HG03280 (cell line): ENCODE measurements at regions not wholly inside any gene's neighbourhood (a gene's known extent, or its start where the extent isn't known, plus 50 kb on each side); places are given as distances from the start of the nearest gene placed in this dataset.

ENCODE experiments used
- ATAC-seq: cut with Tn5 transposase; IDR thresholded peaks from one replicate; pipeline ENCODE4 v1.9.1; 2021; ENCODE audit warnings: mild to moderate bottlenecking, moderate library complexity; ENCODE audit not compliant: unreplicated experiment

DNA sequence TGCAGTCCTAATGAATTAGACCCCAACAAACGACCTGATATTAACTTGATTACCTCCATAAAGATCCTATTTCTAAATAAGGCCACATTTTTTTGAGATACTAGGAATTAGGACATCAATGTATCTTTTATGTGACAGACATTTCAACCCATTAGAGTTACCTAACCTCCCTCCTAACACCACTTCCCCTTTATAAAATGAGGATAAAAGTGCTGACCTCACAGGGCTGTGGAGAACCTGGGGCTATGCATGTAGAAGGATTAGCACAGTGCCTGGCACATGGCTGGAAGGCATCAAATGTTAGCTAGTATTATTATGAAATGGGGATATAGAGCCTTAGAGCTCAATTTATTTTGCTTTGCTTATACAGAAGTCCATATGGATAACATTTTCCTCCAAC lies 53.5 kb upstream of the LRRN1 start:
- no peak for ATAC-seq

DNA sequence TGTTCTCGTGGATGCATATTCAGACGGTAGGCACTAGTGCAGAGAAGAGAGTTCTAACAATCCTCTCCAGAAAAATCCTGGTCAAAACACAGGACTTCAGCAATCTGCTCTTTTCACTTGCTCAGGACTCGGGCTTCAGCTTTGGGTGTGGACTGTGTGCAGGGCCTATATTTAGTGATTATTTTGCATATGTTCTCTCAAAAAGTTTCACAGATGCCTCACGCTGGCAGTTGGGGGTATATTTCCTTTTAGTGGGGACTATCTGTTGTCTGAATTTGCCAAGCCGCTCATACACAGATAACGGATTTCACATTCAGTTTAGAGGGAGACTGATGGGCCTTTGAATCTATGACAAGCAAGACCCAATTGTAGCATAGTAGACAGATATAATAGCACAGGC lies 54.4 kb upstream of the LRRN1 start:
- no peak for ATAC-seq

- no peak for ATAC-seq
Measured at GRCh38 chr3:3743754-3744153, 55.5 kb upstream of the LRRN1 start.

GRCh38 chr3:3740061-3740460 lies 59.2 kb upstream of the LRRN1 start:
- no peak for ATAC-seq

DNA sequence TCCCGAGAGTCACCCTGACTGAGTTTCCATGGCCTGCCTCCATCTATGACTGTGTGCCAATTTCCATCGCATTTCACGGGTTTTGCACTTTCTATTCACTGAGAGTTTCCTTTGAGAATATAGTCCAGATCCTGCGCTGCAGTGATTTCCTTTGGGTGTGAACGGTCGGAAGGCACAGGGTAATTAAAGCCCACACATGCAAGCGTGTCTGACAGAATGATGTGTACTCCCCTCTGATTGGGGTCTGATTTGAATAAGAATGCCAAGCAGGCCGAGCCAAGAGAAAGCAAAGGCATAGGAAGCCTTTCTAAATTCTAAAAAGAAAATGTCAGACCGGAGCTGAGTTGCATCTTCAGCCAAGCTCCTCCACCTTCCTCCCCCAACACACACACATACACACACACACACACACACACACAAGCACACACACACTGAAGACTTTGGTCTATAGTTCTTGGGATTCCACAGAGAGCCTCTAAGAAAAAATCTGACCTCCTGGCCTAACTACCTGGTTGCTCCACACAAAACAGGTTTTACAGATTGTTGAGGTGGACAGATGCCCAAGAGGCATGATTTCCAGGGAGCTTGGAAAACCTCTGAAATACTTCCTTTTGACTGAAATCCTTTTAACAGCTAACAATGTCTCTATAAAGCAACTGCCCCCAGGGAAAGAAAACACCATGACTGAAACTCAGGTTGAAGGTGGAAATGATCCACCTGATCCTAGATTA lies 59.7 kb upstream of the LRRN1 start:
- ATAC-seq, result no peak

DNA sequence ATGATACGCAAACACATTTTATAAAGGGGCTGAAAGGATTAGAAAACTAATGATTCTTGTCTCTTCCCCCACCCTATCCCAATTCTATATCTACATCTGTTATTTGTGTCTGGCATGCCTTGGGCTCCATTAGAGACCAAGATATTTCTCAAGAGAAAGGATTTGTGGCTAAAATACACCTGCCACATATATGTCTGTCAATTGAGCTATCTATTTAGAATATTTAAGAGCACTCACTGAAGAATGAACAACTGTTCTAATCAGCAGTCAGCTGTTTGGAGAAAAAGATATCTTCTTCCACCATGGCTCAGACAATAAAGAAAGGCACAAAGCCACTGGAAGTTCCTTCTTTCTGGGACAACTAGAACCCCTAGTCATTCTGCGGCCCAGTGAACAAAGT lies 61.7 kb upstream of the LRRN1 start:
- ATAC-seq, result no peak

DNA sequence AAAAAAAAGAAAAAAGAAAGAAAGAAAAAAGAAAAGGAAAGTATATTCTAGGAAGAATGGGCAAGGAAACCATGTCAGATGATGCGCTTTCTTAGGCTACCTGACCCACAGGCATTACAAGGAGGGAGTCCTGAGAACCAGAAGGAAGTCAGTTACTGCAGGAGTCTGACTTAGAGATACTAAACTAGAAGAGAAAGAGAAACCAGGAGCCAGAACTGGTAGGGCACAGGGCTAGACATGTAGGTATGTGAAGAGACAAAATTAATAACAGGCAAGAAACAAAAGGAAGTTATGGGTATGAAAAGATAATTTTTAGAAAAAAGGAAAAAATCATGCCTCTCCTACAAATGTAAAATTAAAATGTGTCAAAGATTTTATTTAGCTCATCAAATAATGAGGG lies 63.3 kb upstream of the LRRN1 start:
- ATAC-seq, result no peak

GRCh38 chr3:3734881-3735280 lies 64.3 kb upstream of the LRRN1 start:
- no peak for ATAC-seq

DNA sequence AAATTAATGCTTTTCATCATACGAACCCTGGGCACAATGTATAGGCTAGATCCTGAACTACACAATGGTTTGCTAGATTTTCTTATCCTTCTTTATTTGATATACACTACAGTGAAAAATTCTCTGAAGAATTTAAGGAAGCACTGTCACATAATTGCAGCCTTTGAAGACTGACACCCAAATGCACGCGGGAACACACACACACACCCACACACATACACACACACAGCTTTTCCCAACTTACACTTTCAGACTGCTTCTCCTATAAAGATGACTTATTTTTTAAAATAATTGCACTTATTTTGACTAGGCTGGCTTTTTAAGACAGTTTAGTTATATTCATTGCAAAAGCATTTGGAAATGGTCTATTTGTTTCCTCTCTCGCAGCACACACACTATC lies 70.0 kb upstream of the LRRN1 start:
- ATAC-seq, result no peak

DNA sequence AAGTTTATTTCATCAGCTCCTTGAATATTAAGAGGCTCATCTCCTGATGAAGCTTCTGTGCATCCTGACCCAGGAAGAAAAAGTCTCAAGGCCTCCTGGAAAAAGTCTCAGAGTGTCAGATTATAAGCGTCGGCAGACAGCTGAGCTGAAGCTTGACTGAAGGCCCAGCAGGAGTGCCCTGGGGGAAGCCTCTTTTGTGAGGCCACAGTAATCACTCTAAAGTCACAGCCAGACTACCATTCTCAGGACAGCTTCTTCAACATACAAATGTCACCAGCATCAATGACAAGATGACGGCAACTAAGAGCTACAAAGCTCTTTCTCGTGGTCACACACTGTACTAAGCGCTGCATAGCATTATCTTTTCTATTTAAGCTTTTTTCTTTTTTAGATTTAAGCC lies 72.7 kb upstream of the LRRN1 start:
- no peak for ATAC-seq

GRCh38 chr3:3714572-3714971 lies 84.7 kb upstream of the LRRN1 start:
- ATAC-seq, result no peak

DNA sequence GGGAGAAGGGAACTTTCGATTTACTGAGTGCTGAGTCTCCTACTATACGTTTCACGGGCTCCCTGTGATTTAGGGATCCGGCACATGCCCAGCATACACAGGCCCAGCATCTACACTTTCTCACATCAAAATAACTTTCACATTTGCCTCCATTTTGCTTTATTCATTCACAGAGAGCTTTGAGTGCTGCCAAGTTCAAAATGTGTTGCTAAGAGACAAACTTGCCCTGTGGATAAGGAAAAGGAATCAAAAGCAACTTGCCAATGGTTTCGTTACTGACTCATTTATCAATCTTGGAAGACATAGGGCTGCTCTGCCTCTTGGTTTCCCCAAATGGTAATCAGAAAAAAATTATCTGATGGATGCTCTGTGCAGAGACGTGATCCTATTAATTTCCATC lies 86.3 kb upstream of the LRRN1 start:
- no peak for ATAC-seq

DNA sequence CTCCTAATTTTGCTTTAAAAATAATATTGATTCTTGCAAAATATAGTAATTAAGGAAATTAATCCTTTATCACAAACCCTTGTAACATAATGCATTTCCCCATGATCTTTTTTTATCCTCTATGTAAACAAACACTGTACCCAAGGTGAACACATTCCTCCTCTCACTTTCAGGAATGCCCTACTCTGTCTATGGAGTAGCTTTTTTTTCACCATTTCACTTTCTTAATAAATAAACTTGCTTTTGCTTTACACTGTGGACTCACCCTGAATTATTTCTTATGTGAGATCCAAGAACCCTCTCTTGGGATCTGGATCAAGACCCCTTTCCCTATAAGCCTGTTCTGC lies 90.5 kb upstream of the LRRN1 start:
- ATAC-seq, result no peak

GRCh38 chr3:3707858-3708768 lies 91.1 kb upstream of the LRRN1 start:
- ATAC-seq, result no peak

- no peak for ATAC-seq
Measured at GRCh38 chr3:3705090-3705775, 94.0 kb upstream of the LRRN1 start.

- no peak for ATAC-seq
Measured at GRCh38 chr3:3701949-3702348, 97.3 kb upstream of the LRRN1 start.

GRCh38 chr3:3699816-3700633 lies 99.2 kb upstream of the LRRN1 start:
- ATAC-seq, result no peak

GRCh38 chr3:3699407-3699806 lies 99.8 kb upstream of the LRRN1 start:
- no peak for ATAC-seq

- no peak for ATAC-seq
Measured at GRCh38 chr3:3696345-3696744, 102.9 kb upstream of the LRRN1 start.

DNA sequence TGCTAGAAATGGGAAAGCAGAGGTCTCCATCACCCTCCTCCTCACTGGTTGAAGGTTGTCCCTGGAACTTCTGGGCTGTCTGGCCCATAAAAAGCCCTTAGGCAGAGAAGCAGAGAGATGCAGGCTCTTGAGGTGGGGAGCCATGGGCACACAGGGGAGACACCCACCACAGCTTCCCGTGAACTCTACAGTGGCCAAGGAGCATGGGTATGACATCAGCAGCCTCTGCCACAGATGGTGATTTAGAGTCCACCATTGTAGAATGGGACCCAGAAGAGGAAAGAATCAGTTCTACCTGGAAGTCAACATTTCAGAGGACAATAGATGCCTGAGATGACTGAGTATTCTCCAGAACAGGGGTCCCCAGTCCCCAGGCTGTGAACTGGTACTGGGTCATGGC lies 105.6 kb upstream of the LRRN1 start:
- ATAC-seq, result no peak
